Panc1 (cell line): ENCODE measurements at regions not wholly inside any gene's neighbourhood (a gene's known extent, or its start where the extent isn't known, plus 50 kb on each side); places are given as distances from the start of the nearest gene placed in this dataset.

Source experiments
- ATAC-seq: fragments of 200-7000 bp; cut with Tn5 transposase; 2 replicates; pipeline ENCODE4 v1.9.1; 2020; ENCODE audit warnings: mild to moderate bottlenecking, moderate library complexity
- BruUV-seq: library from RNA; stranded (reverse); fragments of 400-500 nt; replicated peaks from 2 replicates; lab custom pipeline; 2021; lab: Mats Ljungman, UMichigan
- CTCF ChIA-PET: fragments of 300-600 bp; sonication (Branson Sonifier 250); formaldehyde crosslinking; loops from one replicate; lab custom pipeline; 2022; ENCODE audit warnings: antibody characterized with exemption; lab: Charles Lee
- POLR2A ChIA-PET: fragments of 300-600 bp; sonication (Branson Sonifier 250); formaldehyde crosslinking; loops from one replicate; lab custom pipeline; 2022; ENCODE audit warnings: antibody characterized with exemption; lab: Charles Lee
- DNase-seq: peaks from one replicate; pipeline ENCODE4 v3.0.0-alpha.2; 2010; ENCODE audit warnings: low read depth, low spot score
- H3K27ac ChIP-seq: 2 replicates; pipeline ENCODE4 v1.5.1; 2011; ENCODE audit warnings: mild to moderate bottlenecking, low read length, inconsistent platforms
- H3K27me3 ChIP-seq: fragments of 200-500 bp; sonication (Bioruptor generic); 2 replicates; pipeline ENCODE4 v1.6.0; 2014; ENCODE audit warnings: low read length, inconsistent platforms; ENCODE audit not compliant: control insufficient read depth, insufficient read depth
- H3K36me3 ChIP-seq: fragments of 200-500 bp; sonication (Bioruptor generic); 2 replicates; pipeline ENCODE4 v1.5.1; 2014; ENCODE audit warnings: inconsistent platforms, mild to moderate bottlenecking, low read length, moderate library complexity; ENCODE audit not compliant: control insufficient read depth, insufficient read depth
- H3K4me1 ChIP-seq: 2 replicates; pipeline ENCODE4 v1.5.1; 2011; ENCODE audit warnings: inconsistent platforms, mild to moderate bottlenecking, low read length, moderate library complexity; ENCODE audit not compliant: control insufficient read depth, insufficient read depth
- H3K4me3 ChIP-seq, 2 experiments: 2 replicates each; pipeline ENCODE4 v1.5.1; 2011 to 2012; ENCODE audit warnings: low read depth in 2 of 2, low read length in 2 of 2, mild to moderate bottlenecking in 2 of 2, inconsistent platforms in 1 of 2, moderate library complexity in 1 of 2
- H3K9me3 ChIP-seq: fragments of 200-500 bp; sonication (Bioruptor generic); 2 replicates; pipeline ENCODE4 v1.5.1; 2014; ENCODE audit warnings: low read depth, mild to moderate bottlenecking, inconsistent platforms, low read length, moderate library complexity; ENCODE audit not compliant: control insufficient read depth, insufficient read depth
- POLR2AphosphoS5 ChIP-seq: IDR thresholded peaks from 2 replicates; pipeline ENCODE4 v1.6.1; 2012; ENCODE audit warnings: mild to moderate bottlenecking, low read depth, low read length, moderate library complexity
- SIN3A ChIP-seq: IDR thresholded peaks from 2 replicates; pipeline ENCODE4 v1.6.1; 2012; ENCODE audit warnings: low read depth, mild to moderate bottlenecking, low read length, moderate library complexity, borderline replicate concordance; ENCODE audit not compliant: insufficient read depth
- TCF7L2 ChIP-seq: IDR thresholded peaks from 2 replicates; pipeline ENCODE4 v1.6.1; 2011; ENCODE audit warnings: mild to moderate bottlenecking, low read depth, low read length, inconsistent platforms
- in situ Hi-C: cut with HindIII; loops from 2 replicates; pipeline ENCODE4 v1.10.0; 2016; ENCODE audit warnings: low sequenced_read_pairs, low pct_unique_long_range_greater_than_20kb
- intact Hi-C: fragments of 100-400 bp; cut with micrococcal nuclease; formaldehyde crosslinking; loops from one replicate; pipeline ENCODE4 v1.10.0; 2022; ENCODE audit not compliant: unreplicated experiment
- TF ChIP-seq, protein P1 (sequence below): fragments of 450-650 bp; IDR thresholded peaks from 2 replicates; pipeline ENCODE4 v1.5.1; 2017; ENCODE audit warnings: mild to moderate bottlenecking
- TF ChIP-seq, protein P2 (sequence below), 2 experiments: IDR thresholded peaks; 2 replicates each; pipeline ENCODE4 v1.6.1; 2011 to 2012; ENCODE audit warnings: low read depth in 2 of 2, control low read depth in 1 of 2, low read length in 1 of 2, mild to moderate bottlenecking in 1 of 2, moderate library complexity in 1 of 2; ENCODE audit not compliant: insufficient read depth in 1 of 2

DNA sequence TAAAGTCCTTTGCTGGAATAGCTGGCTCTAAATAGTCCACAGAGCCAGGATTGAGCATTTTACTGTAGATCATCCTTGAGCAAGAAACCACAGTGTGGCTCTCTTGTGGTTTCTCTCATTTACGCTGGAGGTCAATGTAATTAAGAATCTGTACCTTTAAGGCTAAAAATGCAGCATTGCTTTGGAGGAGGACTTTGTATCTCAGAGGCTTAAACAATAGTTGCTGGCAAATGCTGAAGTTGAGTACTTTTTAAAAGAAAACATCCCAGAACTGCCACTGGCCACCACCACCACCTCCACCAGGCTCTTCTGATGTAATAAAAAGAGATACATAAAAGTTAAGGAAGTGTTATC, 177.3 kb upstream of the ADAMTSL1 start:
- Histone ChIP-seq H3K9me3 (no peaks in the 10 kb centered on the region), H3K36me3 (no peaks in the 10 kb centered on the region), H3K4me3 (no peak overlapping the region), H3K4me1 (no peaks in the 10 kb centered on the region), H3K27ac (no peak overlapping the region), H3K27me3 (no peaks in the 10 kb centered on the region)
- TF ChIP-seq, protein P1, sequence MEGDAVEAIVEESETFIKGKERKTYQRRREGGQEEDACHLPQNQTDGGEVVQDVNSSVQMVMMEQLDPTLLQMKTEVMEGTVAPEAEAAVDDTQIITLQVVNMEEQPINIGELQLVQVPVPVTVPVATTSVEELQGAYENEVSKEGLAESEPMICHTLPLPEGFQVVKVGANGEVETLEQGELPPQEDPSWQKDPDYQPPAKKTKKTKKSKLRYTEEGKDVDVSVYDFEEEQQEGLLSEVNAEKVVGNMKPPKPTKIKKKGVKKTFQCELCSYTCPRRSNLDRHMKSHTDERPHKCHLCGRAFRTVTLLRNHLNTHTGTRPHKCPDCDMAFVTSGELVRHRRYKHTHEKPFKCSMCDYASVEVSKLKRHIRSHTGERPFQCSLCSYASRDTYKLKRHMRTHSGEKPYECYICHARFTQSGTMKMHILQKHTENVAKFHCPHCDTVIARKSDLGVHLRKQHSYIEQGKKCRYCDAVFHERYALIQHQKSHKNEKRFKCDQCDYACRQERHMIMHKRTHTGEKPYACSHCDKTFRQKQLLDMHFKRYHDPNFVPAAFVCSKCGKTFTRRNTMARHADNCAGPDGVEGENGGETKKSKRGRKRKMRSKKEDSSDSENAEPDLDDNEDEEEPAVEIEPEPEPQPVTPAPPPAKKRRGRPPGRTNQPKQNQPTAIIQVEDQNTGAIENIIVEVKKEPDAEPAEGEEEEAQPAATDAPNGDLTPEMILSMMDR: no peak
- TF ChIP-seq TCF7L2 (no peak), POLR2AphosphoS5 (no peak), SIN3A (no peak)
- TF ChIP-seq, protein P2, sequence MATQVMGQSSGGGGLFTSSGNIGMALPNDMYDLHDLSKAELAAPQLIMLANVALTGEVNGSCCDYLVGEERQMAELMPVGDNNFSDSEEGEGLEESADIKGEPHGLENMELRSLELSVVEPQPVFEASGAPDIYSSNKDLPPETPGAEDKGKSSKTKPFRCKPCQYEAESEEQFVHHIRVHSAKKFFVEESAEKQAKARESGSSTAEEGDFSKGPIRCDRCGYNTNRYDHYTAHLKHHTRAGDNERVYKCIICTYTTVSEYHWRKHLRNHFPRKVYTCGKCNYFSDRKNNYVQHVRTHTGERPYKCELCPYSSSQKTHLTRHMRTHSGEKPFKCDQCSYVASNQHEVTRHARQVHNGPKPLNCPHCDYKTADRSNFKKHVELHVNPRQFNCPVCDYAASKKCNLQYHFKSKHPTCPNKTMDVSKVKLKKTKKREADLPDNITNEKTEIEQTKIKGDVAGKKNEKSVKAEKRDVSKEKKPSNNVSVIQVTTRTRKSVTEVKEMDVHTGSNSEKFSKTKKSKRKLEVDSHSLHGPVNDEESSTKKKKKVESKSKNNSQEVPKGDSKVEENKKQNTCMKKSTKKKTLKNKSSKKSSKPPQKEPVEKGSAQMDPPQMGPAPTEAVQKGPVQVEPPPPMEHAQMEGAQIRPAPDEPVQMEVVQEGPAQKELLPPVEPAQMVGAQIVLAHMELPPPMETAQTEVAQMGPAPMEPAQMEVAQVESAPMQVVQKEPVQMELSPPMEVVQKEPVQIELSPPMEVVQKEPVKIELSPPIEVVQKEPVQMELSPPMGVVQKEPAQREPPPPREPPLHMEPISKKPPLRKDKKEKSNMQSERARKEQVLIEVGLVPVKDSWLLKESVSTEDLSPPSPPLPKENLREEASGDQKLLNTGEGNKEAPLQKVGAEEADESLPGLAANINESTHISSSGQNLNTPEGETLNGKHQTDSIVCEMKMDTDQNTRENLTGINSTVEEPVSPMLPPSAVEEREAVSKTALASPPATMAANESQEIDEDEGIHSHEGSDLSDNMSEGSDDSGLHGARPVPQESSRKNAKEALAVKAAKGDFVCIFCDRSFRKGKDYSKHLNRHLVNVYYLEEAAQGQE (IDR thresholded peaks at IDR 0.05; ENCODE audit: insufficient read depth in 1 of 2, low read depth in 2 of 2, low read length in 1 of 2): no peak
- in situ Hi-C loops: no loop called here
- ChIA-PET CTCF (no interaction called here), POLR2A (no interaction called here)
- intact Hi-C loops: no loop called here
- ATAC-seq: no peak
- no peak for DNase-seq
- no TSS peak for BruUV-seq

GRCh38 chr9:18297056-18297841, 176.7 kb upstream of the ADAMTSL1 start:
- intact Hi-C loops (no loop called here), in situ Hi-C loops (no loop called here)
- POLR2A ChIA-PET: no interaction called here
- no peaks in the 10 kb centered on the region for H3K9me3 ChIP-seq
- TF ChIP-seq SIN3A (no peak), TCF7L2 (no peak), POLR2AphosphoS5 (no peak)
- TF ChIP-seq, protein P2 (IDR thresholded peaks at IDR 0.05; ENCODE audit: insufficient read depth in 1 of 2, low read depth in 2 of 2, low read length in 1 of 2): no peak
- TF ChIP-seq, protein P1: no peak
- no peaks in the 10 kb centered on the region for H3K27me3 ChIP-seq
- DNase-seq: no peak
- no peak overlapping the region for H3K4me3 ChIP-seq
- no peak overlapping the region for H3K27ac ChIP-seq
- CTCF ChIA-PET: no interaction called here
- no peaks in the 10 kb centered on the region for H3K4me1 ChIP-seq
- no peaks in the 10 kb centered on the region for H3K36me3 ChIP-seq
- no TSS peak for BruUV-seq
- no peak for ATAC-seq
